OCI-LY1 (cell line): ENCODE measurements at regions not wholly inside any gene's neighbourhood (a gene's known extent, or its start where the extent isn't known, plus 50 kb on each side); places are given as distances from the start of the nearest gene placed in this dataset.

Experiments used
- CTCF ChIP-seq: fragments of 200-600 bp; sonication (generic), shearing (Covaris generic); IDR thresholded peaks from 2 replicates; pipeline ENCODE4 v1.5.1; 2017; ENCODE audit warnings: mild to moderate bottlenecking, antibody characterized with exemption, low read length, moderate library complexity, mixed read lengths
- EZH2 ChIP-seq: fragments of 200-600 bp; sonication (generic), shearing (Covaris generic); IDR thresholded peaks from 2 replicates; pipeline ENCODE4 v1.8.0; 2017; ENCODE audit warnings: borderline replicate concordance, mixed run types, mild to moderate bottlenecking, antibody characterized with exemption, low read length, moderate library complexity, mixed read lengths

- TF ChIP-seq CTCF (no peak), EZH2 (no peak)
Measured at GRCh38 chr5:74013222-74013621, 387.2 kb downstream of the ARHGEF28 start.
